ENCODE measurements at regions not wholly inside any gene's neighbourhood (a gene's known extent, or its start where the extent isn't known, plus 50 kb on each side); places are given as distances from the start of the nearest gene placed in this dataset.

DNA sequence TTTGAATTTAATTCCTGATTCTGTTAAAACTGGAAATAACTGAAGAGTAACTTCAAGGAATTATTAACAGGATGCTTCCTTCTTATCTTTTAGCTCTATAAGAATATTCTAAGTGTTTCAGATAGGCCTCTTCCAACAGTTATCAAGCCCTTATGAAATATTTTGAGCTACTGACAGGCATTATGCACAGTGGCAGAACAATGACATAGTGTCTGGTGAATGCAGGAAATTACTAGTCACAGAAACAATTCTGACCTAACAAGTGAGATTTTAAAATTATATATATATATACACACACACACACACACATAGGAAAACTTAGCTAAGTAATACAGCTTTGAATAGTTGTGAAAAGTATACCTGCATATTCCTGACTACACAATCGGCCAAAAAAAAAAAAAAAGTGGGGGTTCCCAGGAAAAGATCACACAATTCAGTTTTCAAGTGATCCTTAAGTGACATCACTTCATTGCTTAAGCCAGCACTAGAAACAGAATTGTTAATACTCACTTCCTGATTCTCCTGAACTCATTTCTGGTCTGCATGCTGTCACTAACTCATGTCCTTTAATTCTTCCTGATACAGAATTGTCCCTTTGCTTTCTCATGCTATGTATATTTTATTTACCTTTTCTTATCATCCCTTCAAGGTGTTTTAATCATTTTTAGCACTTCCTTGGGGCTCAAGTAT lies 77.3 kb downstream of the SLC25A46 start:
- TF ChIP-seq, protein P1, sequence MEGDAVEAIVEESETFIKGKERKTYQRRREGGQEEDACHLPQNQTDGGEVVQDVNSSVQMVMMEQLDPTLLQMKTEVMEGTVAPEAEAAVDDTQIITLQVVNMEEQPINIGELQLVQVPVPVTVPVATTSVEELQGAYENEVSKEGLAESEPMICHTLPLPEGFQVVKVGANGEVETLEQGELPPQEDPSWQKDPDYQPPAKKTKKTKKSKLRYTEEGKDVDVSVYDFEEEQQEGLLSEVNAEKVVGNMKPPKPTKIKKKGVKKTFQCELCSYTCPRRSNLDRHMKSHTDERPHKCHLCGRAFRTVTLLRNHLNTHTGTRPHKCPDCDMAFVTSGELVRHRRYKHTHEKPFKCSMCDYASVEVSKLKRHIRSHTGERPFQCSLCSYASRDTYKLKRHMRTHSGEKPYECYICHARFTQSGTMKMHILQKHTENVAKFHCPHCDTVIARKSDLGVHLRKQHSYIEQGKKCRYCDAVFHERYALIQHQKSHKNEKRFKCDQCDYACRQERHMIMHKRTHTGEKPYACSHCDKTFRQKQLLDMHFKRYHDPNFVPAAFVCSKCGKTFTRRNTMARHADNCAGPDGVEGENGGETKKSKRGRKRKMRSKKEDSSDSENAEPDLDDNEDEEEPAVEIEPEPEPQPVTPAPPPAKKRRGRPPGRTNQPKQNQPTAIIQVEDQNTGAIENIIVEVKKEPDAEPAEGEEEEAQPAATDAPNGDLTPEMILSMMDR (optimal IDR thresholded peaks at IDR 0.05 in 1 of 3, IDR thresholded peaks at IDR 0.05 in 1 of 3, conservative IDR thresholded peaks at IDR 0.05 in 1 of 3; ENCODE audit: extremely low read depth in 1 of 3, insufficient read depth in 2 of 3, low read length in 3 of 3), result no peak
- no peak for TF ChIP-seq EZH2 (IDR thresholded peaks at IDR 0.05; ENCODE audit: low read length)
